G401 (cell line): ENCODE measurements at regions not wholly inside any gene's neighbourhood (a gene's known extent, or its start where the extent isn't known, plus 50 kb on each side); places are given as distances from the start of the nearest gene placed in this dataset.
A peak's percentile ranks its signal among the peaks of the same experiment; 100 is the strongest.

Experiments used
- DNase-seq: peaks from one replicate; pipeline ENCODE4 v3.0.0-alpha.2; 2015; ENCODE audit warnings: low spot score
- in situ Hi-C: cut with HindIII; loops from 2 replicates; pipeline ENCODE4 v1.10.0; 2016; ENCODE audit warnings: low sequenced_read_pairs, mixed read lengths

GRCh38 chr7:10257438-10257837, 716.2 kb upstream of the PHF14 start:
- DNase-seq = no peak
- in situ Hi-C loops = no loop called here

GRCh38 chr7:10266976-10267375, 706.7 kb upstream of the PHF14 start:
- no peak for DNase-seq
- in situ Hi-C loops = no loop called here

DNA sequence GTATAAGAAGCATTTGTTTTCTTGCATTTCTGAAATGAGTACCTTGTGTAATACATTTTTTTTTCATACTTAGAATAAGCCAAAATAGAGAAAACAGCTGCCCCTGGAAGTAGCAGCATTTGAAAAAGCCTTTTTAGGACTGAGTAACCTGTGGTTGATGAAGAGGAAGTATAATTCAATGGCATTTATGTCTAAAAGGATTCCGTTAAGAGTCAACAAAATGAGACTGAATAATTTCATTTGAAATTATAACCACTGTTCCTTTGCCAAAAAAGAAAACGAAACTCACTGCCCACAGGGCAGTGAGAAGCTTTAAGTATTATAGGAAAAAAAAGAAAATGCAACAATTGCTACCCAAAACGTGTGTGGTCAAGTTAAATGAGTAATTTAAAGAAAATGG, 705.6 kb upstream of the PHF14 start:
- in situ Hi-C loops = no loop called here

DNA sequence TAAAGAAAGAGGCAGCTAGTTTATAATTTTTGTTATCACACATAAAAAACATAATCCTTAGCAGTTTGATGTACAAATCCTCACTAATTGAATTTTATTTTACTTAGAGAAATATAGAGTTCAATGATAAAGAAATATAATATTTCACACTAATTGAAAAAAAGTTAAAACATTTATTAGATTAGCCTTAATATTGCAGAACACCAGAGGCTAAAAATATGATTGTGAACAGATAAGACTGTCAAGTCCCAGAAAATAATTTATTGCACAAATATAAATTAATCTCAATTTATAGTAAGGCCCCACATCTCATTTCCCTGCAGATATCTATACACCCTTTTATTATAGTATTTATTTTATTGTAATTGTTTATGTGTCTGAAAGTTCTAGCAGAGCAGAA, 690.8 kb upstream of the PHF14 start:
- DNase-seq = no peak
- in situ Hi-C loops = no loop called here

More for the DNA sequence above, 705.6 kb upstream of the PHF14 start:
- no peak for DNase-seq

DNA sequence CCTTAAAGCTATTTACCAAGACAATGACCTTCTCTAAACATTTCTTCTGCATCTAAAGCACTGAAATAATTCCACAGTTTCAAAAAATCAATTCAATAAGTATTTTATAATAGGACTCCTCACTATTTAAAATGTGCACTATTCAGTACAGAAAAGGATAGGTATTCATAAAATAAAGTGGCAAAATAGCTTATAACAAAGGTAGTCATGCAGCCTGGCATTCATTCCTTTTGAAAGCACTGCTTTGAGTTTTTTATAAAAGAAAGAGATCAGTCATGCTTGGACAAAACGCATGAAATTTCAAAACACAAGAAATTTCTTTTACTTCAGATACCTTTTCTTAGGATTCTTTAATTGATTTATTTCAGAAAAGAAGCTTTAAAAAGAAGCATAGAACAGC, 689.7 kb upstream of the PHF14 start:
- in situ Hi-C loops = no loop called here
- DNase-seq = no peak

- in situ Hi-C loops = no loop called here
- no peak for DNase-seq
Measured at GRCh38 chr7:10299384-10299783, 674.3 kb upstream of the PHF14 start.

DNA sequence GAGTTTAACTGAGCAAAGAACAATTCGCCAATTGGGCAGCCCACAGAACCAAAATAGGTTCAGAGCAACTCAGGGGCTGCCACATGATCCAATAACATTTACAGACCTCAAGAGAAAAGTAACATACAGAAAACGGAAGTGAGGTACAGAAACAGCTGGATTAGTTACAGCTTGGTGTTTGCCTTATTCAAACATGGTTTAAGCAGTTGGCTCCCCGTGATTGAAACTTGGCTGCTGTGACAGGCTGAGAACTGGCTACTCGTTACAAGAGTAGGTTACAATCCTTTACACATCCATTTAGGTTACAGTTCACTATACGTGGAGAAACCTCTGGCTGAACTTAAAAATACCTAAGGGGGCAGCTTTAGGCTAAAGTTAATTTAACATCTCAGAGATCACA, 673.1 kb upstream of the PHF14 start:
- no peak for DNase-seq
- in situ Hi-C loops = no loop called here

- no peak for DNase-seq
- in situ Hi-C loops = no loop called here
Measured at GRCh38 chr7:10308276-10308675, 665.4 kb upstream of the PHF14 start.

- in situ Hi-C loops = no loop called here
- no peak for DNase-seq
Measured at GRCh38 chr7:10312942-10313341, 660.7 kb upstream of the PHF14 start.

DNA sequence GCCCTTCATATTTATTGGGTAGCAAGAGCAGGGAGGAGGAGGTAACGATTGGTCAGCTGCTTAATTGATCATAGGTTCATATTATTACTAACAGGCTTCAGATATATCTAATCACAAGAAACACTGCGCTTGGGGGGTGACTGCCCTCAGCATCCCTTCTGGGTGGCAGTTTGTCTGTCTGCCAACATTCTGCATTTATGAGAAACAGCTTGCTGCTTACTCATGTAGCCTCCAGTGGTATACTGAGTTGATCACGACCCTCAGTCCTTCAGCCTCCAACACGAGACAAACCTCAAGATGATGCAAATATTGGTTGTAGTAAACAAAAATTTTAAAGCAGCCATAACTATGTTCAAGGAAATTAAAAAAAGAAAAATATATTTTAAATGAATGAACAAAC, 657.8 kb upstream of the PHF14 start:
- DNase-seq = no peak
- in situ Hi-C loops = no loop called here

DNA sequence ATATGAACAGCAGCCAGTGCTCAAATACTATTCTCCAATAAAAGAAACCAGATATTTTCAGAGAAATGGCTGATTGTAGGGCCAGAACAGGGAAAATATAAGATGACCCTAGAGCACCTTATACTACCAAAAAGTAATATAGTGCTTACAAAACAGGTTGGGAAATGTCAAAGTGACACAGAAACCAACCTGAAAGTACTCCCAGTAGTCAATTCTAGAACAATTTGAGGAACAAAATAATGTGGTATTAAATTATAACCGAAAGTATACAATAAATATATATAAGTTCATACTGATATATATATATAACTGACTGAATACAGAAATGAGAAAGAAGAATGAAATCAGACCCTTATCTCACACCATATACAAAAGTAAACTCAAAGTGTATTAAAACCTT, 657.2 kb upstream of the PHF14 start:
- no peak for DNase-seq
- in situ Hi-C loops = no loop called here

DNA sequence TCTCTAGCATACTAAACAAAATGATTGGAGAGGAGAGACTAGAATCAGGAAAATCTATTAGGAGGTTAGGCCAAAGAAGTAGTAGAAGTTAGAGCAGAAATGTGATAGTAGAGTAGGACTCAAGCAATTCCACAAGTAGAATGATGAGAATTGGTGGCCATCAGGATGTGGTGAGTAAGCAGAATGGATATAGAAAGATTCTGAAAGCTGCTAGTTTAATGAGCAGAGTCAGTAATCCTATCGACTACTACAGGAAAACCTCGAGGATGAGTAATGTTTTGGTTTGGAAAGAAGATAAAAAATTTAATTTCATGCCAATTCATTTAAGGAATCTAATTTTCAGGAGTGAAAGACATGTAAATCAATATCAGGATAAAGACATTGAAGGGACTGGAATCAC, 648.3 kb upstream of the PHF14 start:
- in situ Hi-C loops = no loop called here
- DNase-seq = no peak

GRCh38 chr7:10343108-10343507, 630.6 kb upstream of the PHF14 start:
- in situ Hi-C loops = no loop called here
- no peak for DNase-seq

GRCh38 chr7:10346032-10346431, 627.6 kb upstream of the PHF14 start:
- in situ Hi-C loops = no loop called here
- no peak for DNase-seq

DNA sequence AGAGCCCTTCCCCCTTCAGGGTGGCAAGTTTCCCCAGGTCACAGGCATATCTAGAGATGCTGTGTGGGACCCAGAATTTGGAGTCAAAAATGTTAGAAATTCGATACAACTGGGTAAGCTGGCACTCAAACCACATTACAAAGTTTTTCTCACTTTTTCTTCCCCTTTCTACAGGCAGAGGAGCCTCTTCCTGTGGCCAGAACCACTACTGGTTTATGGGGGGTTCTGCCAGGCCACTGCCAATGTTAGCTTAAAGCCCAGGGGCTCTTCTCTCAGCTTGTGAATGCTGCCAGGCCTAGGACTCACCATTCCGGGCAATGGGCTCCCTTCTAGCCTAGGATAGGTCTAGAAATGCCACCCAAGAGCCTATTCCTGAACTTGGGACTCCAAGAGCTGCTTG, 617.9 kb upstream of the PHF14 start:
- in situ Hi-C loops = no loop called here
- no peak for DNase-seq

- DNase-seq = no peak
- in situ Hi-C loops = no loop called here
Measured at GRCh38 chr7:10360050-10360449, 613.6 kb upstream of the PHF14 start.

DNA sequence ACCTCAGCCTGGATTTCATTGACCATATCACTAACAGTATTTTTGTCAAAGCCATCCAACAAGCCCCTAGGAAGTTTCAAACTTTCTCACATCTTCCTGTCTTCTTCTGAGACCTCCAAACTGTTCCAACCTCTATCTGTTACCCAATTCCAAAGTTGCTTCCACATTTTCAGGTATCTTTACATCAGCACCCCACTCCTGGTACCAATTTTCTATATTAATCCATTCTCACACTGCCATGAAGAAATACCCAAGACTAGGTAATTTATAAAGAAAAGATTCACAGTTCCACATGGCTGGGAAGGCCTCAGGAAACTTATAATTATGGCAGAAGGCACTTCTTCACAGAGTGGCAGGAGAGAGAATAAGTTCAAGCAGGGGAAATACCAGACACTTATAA, 571.9 kb upstream of the PHF14 start:
- in situ Hi-C loops = no loop called here
- DNase-seq = no peak

DNA sequence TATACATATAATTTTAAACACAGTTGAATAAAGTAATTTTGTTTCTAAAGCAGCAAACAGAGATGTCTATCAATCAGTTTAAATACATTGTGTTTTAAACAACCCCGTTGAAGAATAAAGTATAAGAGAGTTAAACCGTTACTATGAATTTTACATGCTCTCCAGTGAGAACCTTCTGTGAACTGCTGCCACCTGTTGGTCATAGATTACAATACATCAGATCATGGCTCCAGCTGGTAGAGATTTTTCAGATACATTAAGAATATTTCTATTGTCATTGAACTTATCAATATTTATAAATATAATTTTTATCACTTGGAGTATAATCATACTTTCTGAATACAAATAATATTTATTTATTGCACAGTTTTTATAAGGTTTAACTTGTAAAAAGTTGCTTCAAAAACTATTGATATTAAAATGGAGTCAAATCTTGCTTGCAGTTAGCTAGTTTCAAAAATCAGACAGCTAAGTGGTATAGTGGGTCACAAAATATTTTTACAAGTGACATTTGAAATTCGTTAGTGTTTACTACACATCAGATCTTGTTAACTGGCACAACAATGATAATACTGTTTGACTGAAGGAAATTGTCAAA, 561.2 kb upstream of the PHF14 start:
- DNase-seq = peak; percentile 47
- in situ Hi-C loops = no loop called here

- no peak for DNase-seq
- in situ Hi-C loops = no loop called here
Measured at GRCh38 chr7:10418985-10419384, 554.7 kb upstream of the PHF14 start.

- in situ Hi-C loops = no loop called here
- no peak for DNase-seq
Measured at GRCh38 chr7:10429031-10429430, 544.6 kb upstream of the PHF14 start.

- in situ Hi-C loops = no loop called here
Measured at GRCh38 chr7:10429511-10429910, 544.2 kb upstream of the PHF14 start.

DNA sequence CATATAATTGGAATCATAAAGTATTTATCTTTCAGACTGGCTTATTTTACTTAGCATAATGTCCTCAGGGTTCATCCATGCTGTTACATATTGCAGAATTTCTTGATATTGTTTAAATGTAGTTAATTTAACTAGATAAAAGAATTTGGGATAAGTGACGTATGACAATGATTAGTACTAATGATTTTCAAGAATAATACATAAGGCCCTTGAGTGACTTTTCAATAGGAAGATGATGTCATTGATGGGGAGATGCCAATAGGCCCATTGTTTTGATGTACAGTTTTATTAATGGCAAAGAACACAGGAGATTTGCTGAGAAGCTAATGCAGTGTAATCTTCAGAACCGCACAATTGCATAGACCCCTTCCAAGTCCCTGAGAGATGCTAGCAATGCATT, 537.4 kb upstream of the PHF14 start:
- in situ Hi-C loops = no loop called here
- DNase-seq = no peak

More at GRCh38 chr7:10429511-10429910, 544.2 kb upstream of the PHF14 start:
- DNase-seq = no peak
